ENCODE measurements at regions not wholly inside any gene's neighbourhood (a gene's known extent, or its start where the extent isn't known, plus 50 kb on each side); places are given as distances from the start of the nearest gene placed in this dataset.
A peak's percentile ranks its signal among the peaks of the same experiment; 100 is the strongest.
"Not testable (repeated sequence)": the region's sequence is repeated elsewhere in the genome, so short reads cannot be mapped to it uniquely, and the experiment has no call there.

- intact Hi-C loops (cut with DNase I): no loop called here
- no peak overlapping the region for H3K4me3 ChIP-seq (replicated peaks in 1 of 3)
- no peak overlapping the region for H3K27ac ChIP-seq
- no peaks in the 10 kb centered on the region for H3K36me3 ChIP-seq
- 92% methylated on average over 3 of the region's 3 CpGs for WGBS, 2 donors
- no peak for DNase-seq
- no peak for TF ChIP-seq POLR2A (IDR thresholded peaks at IDR 0.05)
- TF ChIP-seq CTCF (IDR thresholded peaks at IDR 0.05): no peak
- H3K27me3 ChIP-seq: no peaks in the 10 kb centered on the region
- H3K4me1 ChIP-seq: no peaks in the 10 kb centered on the region
- H3K9me3 ChIP-seq: no peaks in the 10 kb centered on the region
Observed at GRCh38 chr3:175948041-175948440, 1088.9 kb downstream of the NAALADL2 start.

- H3K9me3 ChIP-seq: no peaks in the 10 kb centered on the region
Observed at GRCh38 chr3:175941352-175941751, 1082.2 kb downstream of the NAALADL2 start.

GRCh38 chr3:175940881-175941280 lies 1081.7 kb downstream of the NAALADL2 start:
- DNase-seq: no peak
- peak in 1 of 6 experiments; percentile 14 for TF ChIP-seq CTCF (IDR thresholded peaks at IDR 0.05)
- TF ChIP-seq POLR2A (IDR thresholded peaks at IDR 0.05): no peak
- intact Hi-C loops (cut with DNase I): no loop called here
- WGBS, 2 donors: 71 to 75% methylated on average over 3 to 6 of the region's 6 CpGs
- no peaks in the 10 kb centered on the region for H3K9me3 ChIP-seq
- no peak overlapping the region for H3K4me3 ChIP-seq (replicated peaks in 1 of 3)
- H3K27ac ChIP-seq: no peak overlapping the region
- H3K27me3 ChIP-seq: no peaks in the 10 kb centered on the region
- no peaks in the 10 kb centered on the region for H3K36me3 ChIP-seq
- no peaks in the 10 kb centered on the region for H3K4me1 ChIP-seq

More at GRCh38 chr3:175941352-175941751, 1082.2 kb downstream of the NAALADL2 start:
- no peaks in the 10 kb centered on the region for H3K4me1 ChIP-seq
- peak; percentile 3 to 28 for DNase-seq
- no peak overlapping the region for H3K27ac ChIP-seq
- H3K27me3 ChIP-seq: no peaks in the 10 kb centered on the region
- TF ChIP-seq POLR2A (IDR thresholded peaks at IDR 0.05): no peak
- peak in 3 of 6 experiments; percentile 29 to 38 (median 34) for TF ChIP-seq CTCF (IDR thresholded peaks at IDR 0.05)
- H3K36me3 ChIP-seq: no peaks in the 10 kb centered on the region
- H3K4me3 ChIP-seq (replicated peaks in 1 of 3): no peak overlapping the region
- intact Hi-C loops (cut with DNase I): no loop called here

GRCh38 chr3:175940243-175940642 lies 1081.1 kb downstream of the NAALADL2 start:
- no peak for TF ChIP-seq CTCF (IDR thresholded peaks at IDR 0.05)
- intact Hi-C loops (cut with DNase I): no loop called here
- H3K4me3 ChIP-seq (replicated peaks in 1 of 3): no peak overlapping the region

GRCh38 chr3:175937367-175937766 lies 1078.2 kb downstream of the NAALADL2 start:
- H3K9me3 ChIP-seq; H3K27ac ChIP-seq; H3K4me1 ChIP-seq; DNase-seq; intact Hi-C loops (cut with DNase I); H3K27me3 ChIP-seq; H3K4me3 ChIP-seq (replicated peaks in 1 of 3); H3K36me3 ChIP-seq: not testable (repeated sequence)
- WGBS, 2 donors: 96 to 98% methylated on average over 8 to 22 of the region's 22 CpGs

More at GRCh38 chr3:175940243-175940642, 1081.1 kb downstream of the NAALADL2 start:
- 88 to 94% methylated on average over 5 of the region's 5 CpGs for WGBS, 2 donors
- Histone ChIP-seq H3K27ac (no peak overlapping the region), H3K9me3 (no peaks in the 10 kb centered on the region), H3K27me3 (no peaks in the 10 kb centered on the region), H3K4me1 (no peaks in the 10 kb centered on the region), H3K36me3 (no peaks in the 10 kb centered on the region)
- DNase-seq: no peak

- TF ChIP-seq CTCF (IDR thresholded peaks at IDR 0.05): no peak
- no peak for TF ChIP-seq POLR2A (IDR thresholded peaks at IDR 0.05)
- Histone ChIP-seq H3K4me1 (no peaks in the 10 kb centered on the region), H3K27ac (no peak overlapping the region), H3K4me3 (replicated peaks in 1 of 3) (no peak overlapping the region), H3K36me3 (no peaks in the 10 kb centered on the region), H3K9me3 (no peaks in the 10 kb centered on the region), H3K27me3 (no peaks in the 10 kb centered on the region)
- intact Hi-C loops (cut with DNase I): no loop called here
- no peak for DNase-seq
Observed at GRCh38 chr3:175932586-175932985, 1073.5 kb downstream of the NAALADL2 start.

Data from thyroid gland (tissue), 4 donors.